ENCODE measurements at regions not wholly inside any gene's neighbourhood (a gene's known extent, or its start where the extent isn't known, plus 50 kb on each side); places are given as distances from the start of the nearest gene placed in this dataset.

GRCh38 chr2:173652767-173653431 lies 298.2 kb downstream of the CDCA7 start:
- no peak for TF ChIP-seq CTCF (conservative IDR thresholded peaks at IDR 0.05; ENCODE audit: low read depth, low read length)
- TF ChIP-seq EZH2 (IDR thresholded peaks at IDR 0.05; ENCODE audit: borderline replicate concordance, low read depth, low read length, poor library complexity, severe bottlenecking) = no peak

Measured in A673 (cell line).